GM21423 (cell line): ENCODE measurements at regions not wholly inside any gene's neighbourhood (a gene's known extent, or its start where the extent isn't known, plus 50 kb on each side); places are given as distances from the start of the nearest gene placed in this dataset.
"Not testable (repeated sequence)": the region's sequence is repeated elsewhere in the genome, so short reads cannot be mapped to it uniquely, and the experiment has no call there.

Source experiments
- ATAC-seq: cut with Tn5 transposase; IDR thresholded peaks from one replicate; pipeline ENCODE4 v1.9.1; 2021; ENCODE audit warnings: mild to moderate bottlenecking, moderate library complexity; ENCODE audit not compliant: unreplicated experiment

- ATAC-seq: no peak
These were observed 98.2 kb downstream of the AHR start for GRCh38 chr7:17396692-17397091.

GRCh38 chr7:17401791-17402627, 103.6 kb downstream of the AHR start:
- ATAC-seq: peak; percentile 71

- ATAC-seq: peak; percentile 66
These were observed 104.3 kb downstream of the AHR start for GRCh38 chr7:17402628-17403278.

GRCh38 chr7:17404006-17404405, 105.6 kb downstream of the AHR start:
- no peak for ATAC-seq

GRCh38 chr7:17405786-17406185, 107.3 kb downstream of the AHR start:
- no peak for ATAC-seq

GRCh38 chr7:17406738-17407137, 108.3 kb downstream of the AHR start:
- no peak for ATAC-seq

GRCh38 chr7:17407229-17407628, 108.8 kb downstream of the AHR start:
- ATAC-seq: no peak

GRCh38 chr7:17408245-17408903, 109.9 kb downstream of the AHR start:
- ATAC-seq: no peak

GRCh38 chr7:17408904-17409290, 110.4 kb downstream of the AHR start:
- ATAC-seq: no peak

- ATAC-seq: peak; percentile 76
These were observed 113.5 kb downstream of the AHR start for GRCh38 chr7:17411922-17412321.

GRCh38 chr7:17412883-17413282, 114.4 kb downstream of the AHR start:
- no peak for ATAC-seq

- ATAC-seq: no peak
These were observed 117.5 kb downstream of the AHR start for GRCh38 chr7:17415955-17416354.

- ATAC-seq: not testable (repeated sequence)
These were observed 122.0 kb downstream of the AHR start for GRCh38 chr7:17420308-17421015.

GRCh38 chr7:17421941-17422340, 123.5 kb downstream of the AHR start:
- ATAC-seq: no peak

GRCh38 chr7:17422966-17423365, 124.5 kb downstream of the AHR start:
- ATAC-seq: no peak

- no peak for ATAC-seq
These were observed 129.5 kb downstream of the AHR start for GRCh38 chr7:17427924-17428323.

GRCh38 chr7:17429579-17429978, 131.1 kb downstream of the AHR start:
- no peak for ATAC-seq

- no peak for ATAC-seq
These were observed 134.3 kb downstream of the AHR start for GRCh38 chr7:17432793-17433192.

- no peak for ATAC-seq
These were observed 135.7 kb downstream of the AHR start for GRCh38 chr7:17434191-17434590.

GRCh38 chr7:17434841-17435692, 136.6 kb downstream of the AHR start:
- no peak for ATAC-seq
